ENCODE measurements at regions not wholly inside any gene's neighbourhood (a gene's known extent, or its start where the extent isn't known, plus 50 kb on each side); places are given as distances from the start of the nearest gene placed in this dataset.

DNA sequence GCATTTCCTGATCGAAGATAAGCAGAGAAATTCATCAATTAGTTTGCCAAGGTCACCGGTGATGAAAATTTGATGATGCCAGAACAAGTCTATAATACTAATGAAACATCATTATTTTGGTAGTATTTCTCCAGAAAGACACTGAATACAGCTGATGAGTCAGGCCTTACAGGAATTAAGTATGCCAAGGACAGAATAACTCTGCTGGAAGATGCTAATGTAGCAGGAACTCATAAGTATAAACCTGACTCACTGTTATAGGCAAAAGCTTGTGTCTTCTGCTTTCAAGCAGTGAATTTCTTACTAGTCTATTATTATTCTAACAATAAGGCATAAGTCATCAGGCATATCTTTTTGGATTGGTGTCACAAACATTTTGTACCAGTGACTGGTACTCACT lies 1825.1 kb upstream of the IGFBP7 start:
- 79 to 84% (median 81%) methylated on average over 2 of the region's 2 CpGs for WGBS, 3 donors
- H3K27me3 ChIP-seq (ENCODE audit: control insufficient read depth in 3 of 3, insufficient read depth in 3 of 3, low read length in 3 of 3), result no peaks in the 10 kb centered on the region

GRCh38 chr4:58936436-58936835 lies 1826.3 kb upstream of the IGFBP7 start:
- H3K4me1 ChIP-seq (ENCODE audit: control insufficient read depth in 3 of 3, insufficient read depth in 2 of 3, low read depth in 1 of 3, low read length in 2 of 3), result no peaks in the 10 kb centered on the region
- 62 to 87% (median 69%) methylated on average over 1 of the region's 1 CpG for WGBS, 3 donors
- H3K27ac ChIP-seq (ENCODE audit: low read depth in 1 of 3, low read length in 2 of 3), result no peak overlapping the region
- DNase-seq, result no peak
- H3K4me3 ChIP-seq (ENCODE audit: low read depth in 1 of 3, low read length in 3 of 3), result no peak overlapping the region
- no peaks in the 10 kb centered on the region for H3K36me3 ChIP-seq (ENCODE audit: control insufficient read depth in 3 of 3, insufficient read depth in 2 of 3, low read depth in 1 of 3, low read length in 3 of 3)
- no peaks in the 10 kb centered on the region for H3K9me3 ChIP-seq (ENCODE audit: control insufficient read depth in 2 of 2, insufficient read depth in 1 of 2, low read depth in 1 of 2, low read length in 1 of 2)
- no peak for FAIRE-seq
- H3K27me3 ChIP-seq (ENCODE audit: control insufficient read depth in 3 of 3, insufficient read depth in 3 of 3, low read length in 3 of 3), result no peaks in the 10 kb centered on the region

More for the DNA sequence above, 1825.1 kb upstream of the IGFBP7 start:
- Histone ChIP-seq H3K27ac (ENCODE audit: low read depth in 1 of 3, low read length in 2 of 3) (no peak overlapping the region), H3K4me3 (ENCODE audit: low read depth in 1 of 3, low read length in 3 of 3) (no peak overlapping the region), H3K36me3 (ENCODE audit: control insufficient read depth in 3 of 3, insufficient read depth in 2 of 3, low read depth in 1 of 3, low read length in 3 of 3) (no peaks in the 10 kb centered on the region), H3K4me1 (ENCODE audit: control insufficient read depth in 3 of 3, insufficient read depth in 2 of 3, low read depth in 1 of 3, low read length in 2 of 3) (no peaks in the 10 kb centered on the region), H3K9me3 (ENCODE audit: control insufficient read depth in 2 of 2, insufficient read depth in 1 of 2, low read depth in 1 of 2, low read length in 1 of 2) (no peaks in the 10 kb centered on the region)
- FAIRE-seq, result no peak
- DNase-seq, result no peak

DNA sequence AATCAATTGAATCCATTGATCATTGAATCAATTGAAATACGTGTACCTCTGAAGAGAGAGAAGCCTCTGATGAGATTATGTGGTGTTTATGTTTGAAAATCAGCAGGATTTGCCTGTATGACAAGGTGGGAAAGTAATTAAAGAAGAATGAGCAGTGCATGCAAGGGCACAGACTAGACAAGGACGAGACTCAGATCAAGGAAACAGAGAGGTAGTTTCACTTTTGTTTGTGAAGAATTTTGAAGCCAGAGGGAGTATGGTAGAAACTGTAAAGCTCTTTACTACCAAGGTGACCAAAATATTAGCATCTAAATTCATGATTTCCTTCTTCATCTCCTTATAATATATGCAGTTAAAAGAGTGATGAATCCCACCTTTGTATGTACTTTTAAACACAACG lies 1830.0 kb upstream of the IGFBP7 start:
- no peaks in the 10 kb centered on the region for H3K4me1 ChIP-seq (ENCODE audit: control insufficient read depth in 3 of 3, insufficient read depth in 2 of 3, low read depth in 1 of 3, low read length in 2 of 3)
- no peaks in the 10 kb centered on the region for H3K36me3 ChIP-seq (ENCODE audit: control insufficient read depth in 3 of 3, insufficient read depth in 2 of 3, low read depth in 1 of 3, low read length in 3 of 3)
- no peak for FAIRE-seq
- H3K27ac ChIP-seq (ENCODE audit: low read depth in 1 of 3, low read length in 2 of 3), result no peak overlapping the region
- DNase-seq, result peak in 1 of 2 donors; percentile 8
- no peak overlapping the region for H3K4me3 ChIP-seq (ENCODE audit: low read depth in 1 of 3, low read length in 3 of 3)
- no peaks in the 10 kb centered on the region for H3K27me3 ChIP-seq (ENCODE audit: control insufficient read depth in 3 of 3, insufficient read depth in 3 of 3, low read length in 3 of 3)
- 25 to 59% (median 26%) methylated on average over 3 of the region's 3 CpGs for WGBS, 3 donors
- no peaks in the 10 kb centered on the region for H3K9me3 ChIP-seq (ENCODE audit: control insufficient read depth in 2 of 2, insufficient read depth in 1 of 2, low read depth in 1 of 2, low read length in 1 of 2)

DNA sequence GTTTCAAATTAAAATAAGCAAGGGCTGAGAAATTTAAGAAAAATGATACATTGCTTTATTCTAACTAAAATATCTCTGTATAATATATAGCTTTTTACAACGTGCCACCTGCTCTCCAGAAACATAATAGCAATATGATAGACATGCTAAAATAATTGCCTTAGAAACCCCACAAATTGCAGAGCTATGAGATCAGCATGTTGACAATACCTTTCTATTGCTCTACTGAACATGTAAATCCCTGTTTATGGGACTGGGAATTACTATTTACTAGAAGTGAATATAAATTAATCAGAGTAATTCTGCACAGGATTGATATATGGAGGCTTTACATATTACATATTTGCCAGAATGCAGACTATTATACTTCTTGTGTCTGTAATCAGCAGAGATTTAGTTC lies 1831.1 kb upstream of the IGFBP7 start:
- no peaks in the 10 kb centered on the region for H3K36me3 ChIP-seq (ENCODE audit: control insufficient read depth in 3 of 3, insufficient read depth in 2 of 3, low read depth in 1 of 3, low read length in 3 of 3)
- H3K4me3 ChIP-seq (ENCODE audit: low read depth in 1 of 3, low read length in 3 of 3), result no peak overlapping the region
- no peak for DNase-seq
- no peaks in the 10 kb centered on the region for H3K4me1 ChIP-seq (ENCODE audit: control insufficient read depth in 3 of 3, insufficient read depth in 2 of 3, low read depth in 1 of 3, low read length in 2 of 3)
- no peak for FAIRE-seq
- 30 to 67% (median 46%) methylated on average over 1 of the region's 1 CpG for WGBS, 3 donors
- no peaks in the 10 kb centered on the region for H3K9me3 ChIP-seq (ENCODE audit: control insufficient read depth in 2 of 2, insufficient read depth in 1 of 2, low read depth in 1 of 2, low read length in 1 of 2)
- H3K27ac ChIP-seq (ENCODE audit: low read depth in 1 of 3, low read length in 2 of 3), result no peak overlapping the region
- no peaks in the 10 kb centered on the region for H3K27me3 ChIP-seq (ENCODE audit: control insufficient read depth in 3 of 3, insufficient read depth in 3 of 3, low read length in 3 of 3)

DNA sequence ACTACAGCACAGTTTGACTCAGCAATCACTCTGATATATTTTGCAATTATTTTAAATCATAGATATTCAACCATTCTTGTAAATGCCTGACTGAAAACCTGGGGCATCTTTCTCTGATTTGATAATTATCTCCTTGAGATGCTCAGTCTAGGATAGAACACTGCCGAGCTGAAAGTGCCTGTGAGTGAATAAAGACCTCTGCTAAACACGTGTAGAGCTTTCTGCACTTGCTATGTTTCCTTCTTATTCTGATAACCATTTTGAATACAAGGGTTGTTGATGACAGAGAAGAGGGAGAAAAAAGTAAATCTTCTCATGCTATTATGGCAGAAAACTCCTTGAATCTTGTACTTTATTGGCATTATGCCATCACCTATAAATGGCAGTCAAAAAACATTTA lies 1843.4 kb upstream of the IGFBP7 start:
- Histone ChIP-seq H3K9me3 (ENCODE audit: control insufficient read depth in 2 of 2, insufficient read depth in 1 of 2, low read depth in 1 of 2, low read length in 1 of 2) (no peaks in the 10 kb centered on the region), H3K4me1 (ENCODE audit: control insufficient read depth in 3 of 3, insufficient read depth in 2 of 3, low read depth in 1 of 3, low read length in 2 of 3) (no peaks in the 10 kb centered on the region), H3K27me3 (ENCODE audit: control insufficient read depth in 3 of 3, insufficient read depth in 3 of 3, low read length in 3 of 3) (no peaks in the 10 kb centered on the region), H3K36me3 (ENCODE audit: control insufficient read depth in 3 of 3, insufficient read depth in 2 of 3, low read depth in 1 of 3, low read length in 3 of 3) (no peaks in the 10 kb centered on the region), H3K27ac (ENCODE audit: low read depth in 1 of 3, low read length in 2 of 3) (no peak overlapping the region), H3K4me3 (ENCODE audit: low read depth in 1 of 3, low read length in 3 of 3) (no peak overlapping the region)
- FAIRE-seq (no peak), DNase-seq (no peak)
- 50 to 64% (median 52%) methylated on average over 2 of the region's 2 CpGs for WGBS, 3 donors

GRCh38 chr4:58957711-58958110 lies 1847.5 kb upstream of the IGFBP7 start:
- DNase-seq (no peak), FAIRE-seq (no peak)
- Histone ChIP-seq H3K27ac (ENCODE audit: low read depth in 1 of 3, low read length in 2 of 3) (no peak overlapping the region), H3K4me3 (ENCODE audit: low read depth in 1 of 3, low read length in 3 of 3) (no peak overlapping the region), H3K36me3 (ENCODE audit: control insufficient read depth in 3 of 3, insufficient read depth in 2 of 3, low read depth in 1 of 3, low read length in 3 of 3) (no peaks in the 10 kb centered on the region), H3K4me1 (ENCODE audit: control insufficient read depth in 3 of 3, insufficient read depth in 2 of 3, low read depth in 1 of 3, low read length in 2 of 3) (no peaks in the 10 kb centered on the region), H3K9me3 (ENCODE audit: control insufficient read depth in 2 of 2, insufficient read depth in 1 of 2, low read depth in 1 of 2, low read length in 1 of 2) (no peaks in the 10 kb centered on the region), H3K27me3 (ENCODE audit: control insufficient read depth in 3 of 3, insufficient read depth in 3 of 3, low read length in 3 of 3) (no peaks in the 10 kb centered on the region)
- WGBS, 3 donors, result 75 to 84% (median 76%) methylated on average over 4 of the region's 4 CpGs

- H3K4me3 ChIP-seq (ENCODE audit: low read depth in 1 of 3, low read length in 3 of 3), result no peak overlapping the region
- 70 to 80% (median 77%) methylated on average over 2 of the region's 2 CpGs for WGBS, 3 donors
- no peak overlapping the region for H3K27ac ChIP-seq (ENCODE audit: low read depth in 1 of 3, low read length in 2 of 3)
- H3K4me1 ChIP-seq (ENCODE audit: control insufficient read depth in 3 of 3, insufficient read depth in 2 of 3, low read depth in 1 of 3, low read length in 2 of 3), result no peaks in the 10 kb centered on the region
- H3K9me3 ChIP-seq (ENCODE audit: control insufficient read depth in 2 of 2, insufficient read depth in 1 of 2, low read depth in 1 of 2, low read length in 1 of 2), result no peaks in the 10 kb centered on the region
- no peak for FAIRE-seq
- no peaks in the 10 kb centered on the region for H3K27me3 ChIP-seq (ENCODE audit: control insufficient read depth in 3 of 3, insufficient read depth in 3 of 3, low read length in 3 of 3)
- H3K36me3 ChIP-seq (ENCODE audit: control insufficient read depth in 3 of 3, insufficient read depth in 2 of 3, low read depth in 1 of 3, low read length in 3 of 3), result no peaks in the 10 kb centered on the region
- no peak for DNase-seq
Observed at GRCh38 chr4:58961283-58961682, 1851.1 kb upstream of the IGFBP7 start.

DNA sequence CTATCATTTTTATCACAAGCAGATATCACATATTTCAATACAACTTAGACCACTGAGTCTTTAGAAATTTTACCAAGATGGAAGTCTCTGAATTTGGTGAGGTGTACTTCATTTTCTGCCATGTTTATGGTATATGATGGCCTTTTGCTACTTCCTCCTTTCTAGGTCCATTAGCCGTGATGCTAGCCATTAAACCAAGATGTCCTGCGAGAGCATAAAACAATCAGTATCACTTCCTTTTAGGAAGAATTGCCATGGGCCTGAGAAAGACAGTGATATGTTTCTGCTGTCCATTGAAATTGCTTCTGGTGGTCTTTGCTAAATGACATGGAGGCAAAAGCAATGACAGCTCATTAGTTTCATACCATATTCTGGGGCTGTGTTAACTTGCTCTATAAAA lies 1851.7 kb upstream of the IGFBP7 start:
- H3K36me3 ChIP-seq (ENCODE audit: control insufficient read depth in 3 of 3, insufficient read depth in 2 of 3, low read depth in 1 of 3, low read length in 3 of 3), result no peaks in the 10 kb centered on the region
- no peaks in the 10 kb centered on the region for H3K27me3 ChIP-seq (ENCODE audit: control insufficient read depth in 3 of 3, insufficient read depth in 3 of 3, low read length in 3 of 3)
- no peaks in the 10 kb centered on the region for H3K4me1 ChIP-seq (ENCODE audit: control insufficient read depth in 3 of 3, insufficient read depth in 2 of 3, low read depth in 1 of 3, low read length in 2 of 3)
- DNase-seq, result no peak
- no peak for FAIRE-seq
- WGBS, 3 donors, result 45 to 69% (median 60%) methylated on average over 2 of the region's 2 CpGs
- no peak overlapping the region for H3K27ac ChIP-seq (ENCODE audit: low read depth in 1 of 3, low read length in 2 of 3)
- no peak overlapping the region for H3K4me3 ChIP-seq (ENCODE audit: low read depth in 1 of 3, low read length in 3 of 3)
- H3K9me3 ChIP-seq (ENCODE audit: control insufficient read depth in 2 of 2, insufficient read depth in 1 of 2, low read depth in 1 of 2, low read length in 1 of 2), result no peaks in the 10 kb centered on the region

- DNase-seq, result no peak
- no peaks in the 10 kb centered on the region for H3K4me1 ChIP-seq (ENCODE audit: control insufficient read depth in 3 of 3, insufficient read depth in 2 of 3, low read depth in 1 of 3, low read length in 2 of 3)
- H3K9me3 ChIP-seq (ENCODE audit: control insufficient read depth in 2 of 2, insufficient read depth in 1 of 2, low read depth in 1 of 2, low read length in 1 of 2), result no peaks in the 10 kb centered on the region
- H3K27me3 ChIP-seq (ENCODE audit: control insufficient read depth in 3 of 3, insufficient read depth in 3 of 3, low read length in 3 of 3), result no peaks in the 10 kb centered on the region
- no peak overlapping the region for H3K27ac ChIP-seq (ENCODE audit: low read depth in 1 of 3, low read length in 2 of 3)
- H3K36me3 ChIP-seq (ENCODE audit: control insufficient read depth in 3 of 3, insufficient read depth in 2 of 3, low read depth in 1 of 3, low read length in 3 of 3), result no peaks in the 10 kb centered on the region
- H3K4me3 ChIP-seq (ENCODE audit: low read depth in 1 of 3, low read length in 3 of 3), result no peak overlapping the region
- no peak for FAIRE-seq
Observed at GRCh38 chr4:58962424-58962823, 1852.2 kb upstream of the IGFBP7 start.
